A673 (cell line): ENCODE measurements at regions not wholly inside any gene's neighbourhood (a gene's known extent, or its start where the extent isn't known, plus 50 kb on each side); places are given as distances from the start of the nearest gene placed in this dataset.

Experiments used
- BruUV-seq: library from RNA; stranded (reverse); fragments of 400-500 nt; replicated peaks from 2 replicates; lab custom pipeline; 2021; lab: Mats Ljungman, UMichigan
- CTCF ChIA-PET: fragments of 300-600 bp; sonication (Branson Sonifier 250); formaldehyde crosslinking; loops from one replicate; lab custom pipeline; 2022; ENCODE audit warnings: antibody characterized with exemption; lab: Charles Lee
- POLR2A ChIA-PET: fragments of 300-600 bp; sonication (Branson Sonifier 250); formaldehyde crosslinking; loops from one replicate; lab custom pipeline; 2022; ENCODE audit warnings: antibody characterized with exemption; ENCODE audit not compliant: low non-redundant PET; lab: Charles Lee
- DNase-seq: peaks from one replicate; pipeline ENCODE4 v3.0.0-alpha.2; 2015; ENCODE audit warnings: low spot score
- H3K27ac ChIP-seq: fragments of 200-600 bp; sonication (generic); 2 replicates; pipeline ENCODE4 v1.5.1; 2016; ENCODE audit warnings: mixed run types, low read depth, mild to moderate bottlenecking, mixed read lengths, antibody characterized with exemption, low read length; ENCODE audit not compliant: poor library complexity, severe bottlenecking
- H3K27me3 ChIP-seq: fragments of 200-600 bp; sonication (generic); replicated peaks from 2 replicates; pipeline ENCODE4 v1.6.1; 2017; ENCODE audit warnings: mixed run types, low read depth, mild to moderate bottlenecking, mixed read lengths, antibody characterized with exemption, low read length; ENCODE audit not compliant: insufficient read depth, poor library complexity
- H3K36me3 ChIP-seq: fragments of 200-600 bp; sonication (generic); 2 replicates; pipeline ENCODE4 v1.6.1; 2016; ENCODE audit warnings: mixed run types, mild to moderate bottlenecking, mixed read lengths, antibody characterized with exemption, low read length; ENCODE audit not compliant: insufficient read depth, poor library complexity, severe bottlenecking
- H3K4me1 ChIP-seq: fragments of 200-600 bp; sonication (generic); 2 replicates; pipeline ENCODE4 v1.6.1; 2017; ENCODE audit warnings: mixed run types, mild to moderate bottlenecking, mixed read lengths, antibody characterized with exemption, low read length; ENCODE audit not compliant: insufficient read depth, poor library complexity, severe bottlenecking
- H3K4me3 ChIP-seq: fragments of 200-600 bp; sonication (generic); 2 replicates; pipeline ENCODE4 v1.5.1; 2016; ENCODE audit warnings: low read depth, mixed run types, mild to moderate bottlenecking, mixed read lengths, low read length; ENCODE audit not compliant: poor library complexity, severe bottlenecking
- H3K9me3 ChIP-seq: fragments of 200-600 bp; sonication (generic); 2 replicates; pipeline ENCODE4 v1.6.1; 2016; ENCODE audit warnings: mixed run types, low read depth, mild to moderate bottlenecking, mixed read lengths, antibody characterized with exemption, low read length; ENCODE audit not compliant: poor library complexity, severe bottlenecking
- EZH2 ChIP-seq: fragments of 200-600 bp; sonication (generic); IDR thresholded peaks from 2 replicates; pipeline ENCODE4 v1.6.1; 2017; ENCODE audit warnings: borderline replicate concordance, low read depth, mild to moderate bottlenecking, mixed read lengths, antibody characterized with exemption, low read length; ENCODE audit not compliant: poor library complexity, severe bottlenecking
- intact Hi-C: fragments of 100-400 bp; cut with micrococcal nuclease; formaldehyde crosslinking; loops from one replicate; pipeline ENCODE4 v1.10.0; 2022; ENCODE audit not compliant: unreplicated experiment
- TF ChIP-seq, protein P1 (sequence below): fragments of 300-800, 200-600 bp; sonication (generic); conservative IDR thresholded peaks from 2 replicates; pipeline ENCODE4 v1.5.1; 2017; ENCODE audit warnings: low read depth, mild to moderate bottlenecking, antibody characterized with exemption, low read length, moderate library complexity, mixed read lengths

DNA sequence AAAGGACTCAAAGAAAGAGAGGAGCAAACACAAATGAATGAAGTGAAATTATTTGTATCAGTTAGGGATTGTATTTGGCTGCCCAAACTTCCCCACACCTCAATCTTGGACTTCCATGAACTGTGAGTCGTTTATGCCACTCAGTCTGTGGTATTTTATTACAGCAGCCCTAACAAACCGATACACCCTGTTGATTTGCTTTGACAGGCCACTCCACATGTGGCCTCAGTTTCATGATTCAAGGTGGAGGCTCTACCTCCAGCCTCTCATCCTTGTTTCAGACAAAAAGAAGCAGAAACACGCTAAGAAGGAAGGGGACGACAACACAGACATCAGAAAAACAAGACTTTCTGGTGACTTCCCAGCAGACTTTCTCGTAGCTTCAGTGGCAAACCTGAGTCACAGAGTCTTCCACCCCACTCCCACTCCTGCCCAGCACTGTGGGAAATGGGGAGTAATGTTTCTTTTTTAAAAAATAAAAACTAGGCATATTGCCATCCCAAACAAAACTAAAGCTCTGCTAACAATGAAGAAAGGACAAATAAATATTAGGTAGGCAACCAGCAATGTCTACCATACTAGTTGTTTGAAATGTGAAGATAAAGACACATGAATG, 52.2 kb upstream of the ABCA1 start:
- no TSS peak for BruUV-seq
- intact Hi-C loops, result no loop called here
- Histone ChIP-seq H3K27me3 (no peaks in the 10 kb centered on the region), H3K9me3 (no peaks in the 10 kb centered on the region), H3K4me1 (no peaks in the 10 kb centered on the region), H3K4me3 (no peak overlapping the region), H3K36me3 (no peaks in the 10 kb centered on the region), H3K27ac (no peak overlapping the region)
- CTCF ChIA-PET, result no interaction called here
- POLR2A ChIA-PET, result interaction anchor here (0.6 kb wide), 1 partner anchor 18 kb away, joined by 3 read pairs; no protein-coding TSS in a partner anchor
- TF ChIP-seq EZH2, result no peak
- TF ChIP-seq, protein P1, sequence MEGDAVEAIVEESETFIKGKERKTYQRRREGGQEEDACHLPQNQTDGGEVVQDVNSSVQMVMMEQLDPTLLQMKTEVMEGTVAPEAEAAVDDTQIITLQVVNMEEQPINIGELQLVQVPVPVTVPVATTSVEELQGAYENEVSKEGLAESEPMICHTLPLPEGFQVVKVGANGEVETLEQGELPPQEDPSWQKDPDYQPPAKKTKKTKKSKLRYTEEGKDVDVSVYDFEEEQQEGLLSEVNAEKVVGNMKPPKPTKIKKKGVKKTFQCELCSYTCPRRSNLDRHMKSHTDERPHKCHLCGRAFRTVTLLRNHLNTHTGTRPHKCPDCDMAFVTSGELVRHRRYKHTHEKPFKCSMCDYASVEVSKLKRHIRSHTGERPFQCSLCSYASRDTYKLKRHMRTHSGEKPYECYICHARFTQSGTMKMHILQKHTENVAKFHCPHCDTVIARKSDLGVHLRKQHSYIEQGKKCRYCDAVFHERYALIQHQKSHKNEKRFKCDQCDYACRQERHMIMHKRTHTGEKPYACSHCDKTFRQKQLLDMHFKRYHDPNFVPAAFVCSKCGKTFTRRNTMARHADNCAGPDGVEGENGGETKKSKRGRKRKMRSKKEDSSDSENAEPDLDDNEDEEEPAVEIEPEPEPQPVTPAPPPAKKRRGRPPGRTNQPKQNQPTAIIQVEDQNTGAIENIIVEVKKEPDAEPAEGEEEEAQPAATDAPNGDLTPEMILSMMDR, result no peak
- no peak for DNase-seq

DNA sequence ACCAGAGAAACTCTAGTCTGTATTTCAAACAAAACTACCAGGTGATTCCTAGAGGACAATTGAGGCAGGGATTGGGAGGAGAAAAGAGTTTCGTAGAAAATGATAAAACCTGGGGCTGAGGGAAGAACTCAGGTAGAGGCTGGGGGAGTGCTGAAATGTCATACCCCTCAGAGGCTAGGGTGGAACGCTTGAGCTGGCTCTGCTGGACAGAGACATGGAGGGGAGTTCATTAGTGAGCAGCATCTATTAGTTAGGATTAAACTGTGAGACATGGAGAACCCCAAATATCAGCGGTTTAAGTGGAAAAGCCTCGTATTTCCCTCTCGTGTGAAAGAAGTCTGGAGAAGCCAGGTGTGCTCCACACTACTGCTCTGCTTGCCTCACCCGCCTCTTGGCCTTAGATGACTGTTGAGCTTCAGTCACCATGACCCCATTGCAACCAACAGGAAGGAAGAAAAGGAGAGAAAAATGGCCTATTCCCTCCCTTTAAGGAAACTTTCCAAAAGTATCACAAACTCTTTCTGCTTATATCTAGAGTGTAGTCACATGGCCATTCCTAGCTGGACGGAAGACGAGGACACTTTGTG, 53.7 kb upstream of the ABCA1 start:
- no TSS peak for BruUV-seq
- no peak overlapping the region for H3K27ac ChIP-seq
- intact Hi-C loops, result no loop called here
- H3K36me3 ChIP-seq, result no peaks in the 10 kb centered on the region
- ChIA-PET POLR2A (no interaction called here), CTCF (no interaction called here)
- TF ChIP-seq EZH2, result no peak
- TF ChIP-seq, protein P1, result no peak
- DNase-seq, result no peak
- no peaks in the 10 kb centered on the region for H3K27me3 ChIP-seq
- no peak overlapping the region for H3K4me3 ChIP-seq
- H3K4me1 ChIP-seq, result no peaks in the 10 kb centered on the region
- H3K9me3 ChIP-seq, result no peaks in the 10 kb centered on the region

DNA sequence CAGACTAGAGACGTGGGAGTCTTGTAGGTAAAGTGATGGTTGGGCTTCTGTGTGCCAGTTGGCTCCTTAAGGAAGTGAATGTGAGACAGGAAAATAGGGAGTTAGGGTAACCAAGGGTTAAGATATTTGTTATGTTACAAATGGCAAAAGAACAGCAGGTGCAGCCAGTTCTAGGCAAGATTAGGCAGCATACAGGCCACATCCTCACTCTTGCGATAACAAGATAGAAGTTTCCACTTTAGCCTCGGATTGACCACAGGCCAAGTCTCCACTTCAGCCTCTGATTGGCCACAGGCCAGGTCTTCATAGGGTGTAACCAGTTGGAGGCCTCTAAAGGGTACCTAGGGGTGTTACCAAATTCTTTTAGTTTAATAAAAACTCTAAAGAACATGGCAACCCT, 54.6 kb upstream of the ABCA1 start:
- Histone ChIP-seq H3K36me3 (no peaks in the 10 kb centered on the region), H3K4me1 (no peaks in the 10 kb centered on the region), H3K27ac (no peak overlapping the region), H3K27me3 (no peaks in the 10 kb centered on the region), H3K4me3 (no peak overlapping the region), H3K9me3 (no peaks in the 10 kb centered on the region)
- intact Hi-C loops, result no loop called here
- no TSS peak for BruUV-seq
- DNase-seq, result no peak
- no peak for TF ChIP-seq EZH2
- TF ChIP-seq, protein P1, result no peak
- ChIA-PET POLR2A (no interaction called here), CTCF (no interaction called here)
